SK-N-SH treated with all-trans-retinoic acid at 6 μM for 48 hours (cell line): ENCODE measurements at regions not wholly inside any gene's neighbourhood (a gene's known extent, or its start where the extent isn't known, plus 50 kb on each side); places are given as distances from the start of the nearest gene placed in this dataset.

ENCODE experiments used
- ARNTL ChIP-seq: fragments of 450-650 bp; formaldehyde crosslinking; IDR thresholded peaks from 2 replicates; pipeline ENCODE4 v1.5.0; 2020; ENCODE audit warnings: low read depth, mild to moderate bottlenecking, moderate library complexity, borderline replicate concordance
- CSRNP3 ChIP-seq: fragments of 250-450 bp; sonication (Bioruptor Pico); IDR thresholded peaks from 2 replicates; pipeline ENCODE4 v1.5.1; 2021; ENCODE audit warnings: mild to moderate bottlenecking, moderate library complexity

- TF ChIP-seq CSRNP3 (no peak), ARNTL (no peak)
These were observed 110.9 kb upstream of the SSTR4 start for GRCh38 chr20:22924046-22924737.
